Sigmoid colon (tissue), 4 donors: ENCODE measurements at regions not wholly inside any gene's neighbourhood (a gene's known extent, or its start where the extent isn't known, plus 50 kb on each side); places are given as distances from the start of the nearest gene placed in this dataset.

Source experiments
- CTCF ChIP-seq, 4 experiments: fragments of 450-650 bp in 3 of 4; fragments of 200-600 bp in 1 of 4; IDR thresholded peaks; one replicate each; pipeline ENCODE4 v1.5.1; 2016 to 2019; ENCODE audit warnings: antibody characterized with exemption in 4 of 4, mild to moderate bottlenecking in 3 of 4, moderate library complexity in 2 of 4
- EP300 ChIP-seq, 4 donors: sonication (generic); formaldehyde crosslinking; IDR thresholded peaks; one replicate each; pipeline ENCODE4 v1.6.1; 2017; ENCODE audit warnings: antibody characterized with exemption in 4 of 4
- POLR2A ChIP-seq, 2 donors: fragments of 450-650 bp; IDR thresholded peaks; one replicate each; pipeline ENCODE4 v1.6.1; 2016; ENCODE audit warnings: antibody characterized with exemption in 2 of 2, mild to moderate bottlenecking in 2 of 2, moderate library complexity in 2 of 2
- POLR2AphosphoS5 ChIP-seq, 4 donors: sonication (generic); formaldehyde crosslinking; IDR thresholded peaks; one replicate each; pipeline ENCODE4 v1.6.1; 2017; ENCODE audit warnings: antibody characterized with exemption in 4 of 4

GRCh38 chr2:188016917-188017316, 274.8 kb upstream of the GULP1 start:
- no peak for TF ChIP-seq CTCF (IDR thresholded peaks at IDR 0.05)
- TF ChIP-seq EP300 (IDR thresholded peaks at IDR 0.05), result no peak
- TF ChIP-seq POLR2A (IDR thresholded peaks at IDR 0.05), result no peak
- TF ChIP-seq POLR2AphosphoS5 (IDR thresholded peaks at IDR 0.05), result no peak
